Mesenchymal stem cell (in vitro differentiated cells and primary cell): ENCODE measurements at regions not wholly inside any gene's neighbourhood (a gene's known extent, or its start where the extent isn't known, plus 50 kb on each side); places are given as distances from the start of the nearest gene placed in this dataset.

Experiments used
- DNase-seq: peaks from one replicate; pipeline ENCODE4 v3.0.0-alpha.2; 2013
- H2AFZ ChIP-seq: one replicate; pipeline ENCODE4 v1.6.1; 2013; ENCODE audit warnings: low read depth, mild to moderate bottlenecking, control low read depth, inconsistent platforms, low read length, moderate library complexity
- H2AK5ac ChIP-seq: 2 replicates; pipeline ENCODE4 v1.6.1; 2013; ENCODE audit warnings: low read length, moderate library complexity, mild to moderate bottlenecking, inconsistent platforms; ENCODE audit not compliant: severe bottlenecking
- H2BK120ac ChIP-seq: one replicate; pipeline ENCODE4 v1.6.1; 2013; ENCODE audit warnings: low read depth, mild to moderate bottlenecking, inconsistent platforms, low read length, moderate library complexity
- H2BK12ac ChIP-seq, 2 experiments: one replicate each; pipeline ENCODE4 v1.6.1; 2013; ENCODE audit warnings: inconsistent platforms in 2 of 2, low read length in 2 of 2, mild to moderate bottlenecking in 2 of 2, moderate library complexity in 2 of 2, control low read depth in 1 of 2
- H2BK15ac ChIP-seq: one replicate; pipeline ENCODE4 v1.6.1; 2013; ENCODE audit warnings: mild to moderate bottlenecking, low read depth, inconsistent platforms; ENCODE audit not compliant: poor library complexity, severe bottlenecking
- H2BK5ac ChIP-seq: 2 replicates; pipeline ENCODE4 v1.6.1; 2013; ENCODE audit warnings: low read depth, mild to moderate bottlenecking, low read length, control low read depth, inconsistent platforms; ENCODE audit not compliant: poor library complexity, severe bottlenecking
- H3K14ac ChIP-seq, 2 experiments: one replicate each; pipeline ENCODE4 v1.6.1; 2013; ENCODE audit warnings: inconsistent platforms in 2 of 2, low read length in 2 of 2, control low read depth in 1 of 2, mild to moderate bottlenecking in 1 of 2, moderate library complexity in 1 of 2
- H3K18ac ChIP-seq, 2 experiments: one replicate each; pipeline ENCODE4 v1.6.1; 2013; ENCODE audit warnings: inconsistent platforms in 2 of 2, low read length in 2 of 2, control low read depth in 1 of 2, low read depth in 1 of 2, mild to moderate bottlenecking in 1 of 2
- H3K23ac ChIP-seq, 2 experiments: one replicate each; pipeline ENCODE4 v1.6.1; 2013; ENCODE audit warnings: inconsistent platforms in 2 of 2, low read length in 2 of 2, mild to moderate bottlenecking in 2 of 2, moderate library complexity in 2 of 2, control low read depth in 1 of 2
- H3K27ac ChIP-seq: 2 replicates; pipeline ENCODE4 v1.5.1; 2013; ENCODE audit warnings: mild to moderate bottlenecking, moderate library complexity, low read length, control low read depth, inconsistent platforms; ENCODE audit not compliant: poor library complexity, severe bottlenecking
- H3K27me3 ChIP-seq, 2 experiments: 2 replicates each; pipeline versions ENCODE4 v1.6.1 to v1.7.0; 2013; ENCODE audit warnings: low read length in 2 of 2, mild to moderate bottlenecking in 2 of 2, moderate library complexity in 2 of 2, control low read depth in 1 of 2, inconsistent platforms in 1 of 2; ENCODE audit not compliant: control insufficient read depth in 1 of 2, insufficient read depth in 1 of 2
- H3K36me3 ChIP-seq, 2 experiments: 2 replicates each; pipeline versions ENCODE4 v1.6.1 to v1.7.0; 2013; ENCODE audit warnings: low read length in 2 of 2, control low read depth in 1 of 2, inconsistent platforms in 1 of 2, low read depth in 1 of 2, mild to moderate bottlenecking in 1 of 2; ENCODE audit not compliant: insufficient read depth in 2 of 2, control insufficient read depth in 1 of 2
- H3K4ac ChIP-seq, 2 experiments: one replicate each; pipeline ENCODE4 v1.6.1; 2013; ENCODE audit warnings: inconsistent platforms in 2 of 2, low read length in 2 of 2, mild to moderate bottlenecking in 2 of 2, moderate library complexity in 2 of 2, control low read depth in 1 of 2, low read depth in 1 of 2
- H3K4me1 ChIP-seq: 2 replicates; pipeline ENCODE4 v1.6.1; 2013; ENCODE audit warnings: low read depth, low read length, control low read depth; ENCODE audit not compliant: control insufficient read depth, insufficient read depth
- H3K4me2 ChIP-seq: 2 replicates; pipeline ENCODE4 v1.6.1; 2013; ENCODE audit warnings: low read length, mild to moderate bottlenecking, inconsistent platforms; ENCODE audit not compliant: poor library complexity, severe bottlenecking
- H3K4me3 ChIP-seq, 2 experiments: 2 replicates each; pipeline versions ENCODE4 v1.5.1 to v1.7.0; 2013; ENCODE audit warnings: low read length in 2 of 2, mild to moderate bottlenecking in 2 of 2, control low read depth in 1 of 2, low read depth in 1 of 2; ENCODE audit not compliant: insufficient read depth in 1 of 2
- H3K79me1 ChIP-seq: replicated peaks from 2 replicates; pipeline ENCODE4 v1.6.1; 2013; ENCODE audit warnings: mild to moderate bottlenecking, control low read depth, low read length, inconsistent platforms; ENCODE audit not compliant: poor library complexity, severe bottlenecking
- H3K9ac ChIP-seq: 2 replicates; pipeline ENCODE4 v1.7.0; 2013; ENCODE audit warnings: mild to moderate bottlenecking, low read length, moderate library complexity
- H3K9me3 ChIP-seq: 2 replicates; pipeline ENCODE4 v1.7.0; 2013; ENCODE audit warnings: mild to moderate bottlenecking, low read length; ENCODE audit not compliant: control insufficient read depth
- H4K8ac ChIP-seq: one replicate; pipeline ENCODE4 v1.6.1; 2013; ENCODE audit warnings: inconsistent platforms, mild to moderate bottlenecking, low read length, moderate library complexity
- H4K91ac ChIP-seq: one replicate; pipeline ENCODE4 v1.6.1; 2013; ENCODE audit warnings: mild to moderate bottlenecking, low read length, inconsistent platforms
- WGBS: methylation state at CpG from one replicate; pipeline ENCODE4 v1.1.7; 2013; ENCODE audit warnings: mixed read lengths; 5-methylcytosine and 5-hydroxymethylcytosine counted together

GRCh38 chr14:89028462-89029134, 204.1 kb downstream of the TTC8 start:
- no peak for DNase-seq
- Histone ChIP-seq H3K4me1 (peaks cover 9% of the 10 kb centered on the region), H4K8ac (no peak overlapping the region), H3K18ac (no peak overlapping the region), H3K14ac (no peak overlapping the region), H2AFZ (no peak overlapping the region), H3K36me3 (no peaks in the 10 kb centered on the region), H2BK15ac (no peak overlapping the region), H3K9me3 (peaks cover 11% of the 10 kb centered on the region), H3K4ac (no peak overlapping the region), H2BK12ac (no peak overlapping the region), H2BK120ac (no peak overlapping the region), H3K27ac (no peak overlapping the region), H2BK5ac (no peak overlapping the region), H4K91ac (no peak overlapping the region), H3K9ac (no peak overlapping the region), H3K27me3 (peaks cover 40 to 50% of the 10 kb centered on the region in 2 experiments), H3K4me3 (no peak overlapping the region), H3K79me1 (no peaks in the 10 kb centered on the region), H2AK5ac (no peak overlapping the region), H3K4me2 (no peak overlapping the region), H3K23ac (no peak overlapping the region)
- 85% methylated on average over 3 of the region's 3 CpGs for WGBS

DNA sequence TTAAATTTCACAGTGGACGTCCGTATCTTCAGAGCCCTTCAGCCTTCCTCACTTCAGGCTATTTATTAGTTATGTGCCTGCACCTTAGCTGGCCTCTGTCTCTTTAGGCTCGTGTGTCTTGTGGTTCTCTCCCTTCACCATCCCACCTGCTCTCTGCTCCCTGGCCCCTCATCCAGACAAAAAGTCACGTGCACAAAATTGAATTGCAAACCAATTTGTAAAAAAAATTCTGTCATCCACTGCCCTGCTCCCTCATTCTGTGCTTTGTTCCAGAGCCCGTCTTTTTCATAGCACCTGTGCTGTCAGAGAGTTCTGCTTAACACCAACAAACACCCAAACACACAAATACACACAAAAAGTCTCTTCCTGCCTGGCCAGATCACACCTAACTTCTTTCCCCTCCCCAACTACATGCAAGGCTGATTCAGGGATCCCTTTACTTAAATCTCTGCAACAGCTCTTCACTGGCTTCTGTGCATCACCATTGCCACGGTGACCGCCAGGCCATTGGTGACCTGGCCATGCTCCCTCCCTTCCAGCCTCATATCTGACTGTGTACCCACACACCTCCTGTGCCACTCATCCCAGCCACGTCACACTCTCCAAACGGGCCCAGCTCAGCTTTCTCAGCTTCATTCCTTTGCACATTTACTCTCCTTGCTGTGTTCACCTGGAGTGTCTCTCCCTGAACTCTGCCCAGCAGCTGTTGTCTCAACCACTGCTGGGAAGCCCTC, 205.7 kb downstream of the TTC8 start:
- Histone ChIP-seq H3K27ac (no peak overlapping the region), H2BK120ac (no peak overlapping the region), H3K79me1 (no peaks in the 10 kb centered on the region), H3K4me3 (no peak overlapping the region), H2AK5ac (no peak overlapping the region), H4K8ac (no peak overlapping the region), H3K23ac (peak overlapping the region in 1 of 2 experiments; percentile 18), H2BK5ac (no peak overlapping the region), H4K91ac (no peak overlapping the region), H2BK12ac (no peak overlapping the region), H3K4me1 (peaks cover 9% of the 10 kb centered on the region), H3K14ac (no peak overlapping the region), H2BK15ac (no peak overlapping the region), H3K27me3 (peaks cover 40 to 42% of the 10 kb centered on the region in 2 experiments), H3K4me2 (no peak overlapping the region), H3K18ac (no peak overlapping the region), H3K9ac (no peak overlapping the region), H3K9me3 (peaks cover 5% of the 10 kb centered on the region), H3K36me3 (no peaks in the 10 kb centered on the region), H2AFZ (no peak overlapping the region), H3K4ac (no peak overlapping the region)
- DNase-seq = no peak
- WGBS = 78% methylated on average over 9 of the region's 9 CpGs

DNA sequence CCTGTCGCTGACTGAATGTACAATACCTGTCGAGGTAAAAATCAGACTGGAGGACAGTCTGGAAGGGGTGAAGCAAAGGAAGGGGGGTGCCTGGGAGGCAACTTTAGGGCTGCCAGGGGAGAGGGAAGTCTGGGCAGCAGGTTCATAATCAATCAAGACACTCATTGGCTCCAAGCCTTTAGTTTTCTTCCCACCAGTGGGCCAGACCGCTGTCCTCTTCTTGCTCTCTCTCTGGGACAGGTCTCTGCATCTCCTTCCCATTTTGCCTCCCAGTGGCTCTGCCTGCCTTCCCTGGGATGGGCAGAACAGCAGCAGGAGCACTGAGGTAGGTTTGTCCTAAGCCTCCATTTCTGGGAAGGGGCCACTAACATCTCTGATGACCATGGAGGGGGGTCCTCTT, 206.5 kb downstream of the TTC8 start:
- Histone ChIP-seq H3K9me3 (peaks cover 5% of the 10 kb centered on the region), H2AFZ (no peak overlapping the region), H3K18ac (no peak overlapping the region), H2BK5ac (no peak overlapping the region), H3K9ac (no peak overlapping the region), H4K91ac (no peak overlapping the region), H3K4me2 (no peak overlapping the region), H3K14ac (no peak overlapping the region), H3K36me3 (no peaks in the 10 kb centered on the region), H3K79me1 (no peaks in the 10 kb centered on the region), H3K4me3 (no peak overlapping the region), H3K4ac (no peak overlapping the region), H4K8ac (no peak overlapping the region), H3K23ac (no peak overlapping the region), H3K27me3 (peaks cover 34 to 47% of the 10 kb centered on the region in 2 experiments), H2BK12ac (no peak overlapping the region), H2BK15ac (no peak overlapping the region), H3K4me1 (peaks cover 9% of the 10 kb centered on the region), H3K27ac (no peak overlapping the region), H2BK120ac (no peak overlapping the region), H2AK5ac (no peak overlapping the region)
- no peak for DNase-seq
- WGBS = 97% methylated on average over 3 of the region's 3 CpGs

DNA sequence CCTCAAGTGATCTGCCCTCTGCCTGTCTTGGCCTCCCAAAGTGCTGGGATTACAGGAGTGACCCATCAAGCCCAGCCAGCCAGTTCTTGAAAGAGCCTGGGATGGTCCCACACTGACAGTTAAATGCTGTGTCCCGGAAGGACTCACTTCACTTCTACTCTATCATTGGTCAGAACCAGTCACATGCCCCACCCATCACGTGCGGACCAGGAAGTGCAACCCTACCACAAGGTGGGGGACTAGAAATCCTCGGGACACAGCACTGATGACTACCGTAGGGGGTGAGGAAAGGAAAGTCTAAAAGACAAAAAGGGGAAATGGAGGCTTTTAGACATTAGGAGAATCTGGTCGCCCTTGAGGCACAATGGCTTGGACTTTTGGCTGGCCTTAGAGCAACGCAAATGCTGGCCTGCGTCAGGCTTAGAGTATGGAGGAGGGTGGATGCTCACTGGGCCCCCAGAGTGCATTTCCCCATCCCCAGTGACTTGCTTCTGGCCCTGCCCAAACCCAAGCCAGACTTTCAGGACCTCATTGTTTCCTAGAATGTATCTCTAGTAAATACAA, 207.7 kb downstream of the TTC8 start:
- Histone ChIP-seq H3K9ac (no peak overlapping the region), H2BK120ac (no peak overlapping the region), H3K14ac (no peak overlapping the region), H2BK5ac (no peak overlapping the region), H3K79me1 (no peaks in the 10 kb centered on the region), H3K18ac (no peak overlapping the region), H3K9me3 (peaks cover 5% of the 10 kb centered on the region), H2AK5ac (no peak overlapping the region), H3K4me3 (no peak overlapping the region), H3K4me2 (no peak overlapping the region), H3K23ac (no peak overlapping the region), H4K8ac (no peak overlapping the region), H3K4me1 (peaks cover 5% of the 10 kb centered on the region), H3K4ac (no peak overlapping the region), H2BK15ac (no peak overlapping the region), H3K36me3 (no peaks in the 10 kb centered on the region), H2BK12ac (no peak overlapping the region), H3K27me3 (peaks cover 32 to 59% of the 10 kb centered on the region in 2 experiments), H3K27ac (no peak overlapping the region), H2AFZ (no peak overlapping the region), H4K91ac (no peak overlapping the region)
- no peak for DNase-seq
- WGBS = 89% methylated on average over 7 of the region's 8 CpGs
